Body of pancreas (tissue), 4 donors: ENCODE measurements at regions not wholly inside any gene's neighbourhood (a gene's known extent, or its start where the extent isn't known, plus 50 kb on each side); places are given as distances from the start of the nearest gene placed in this dataset.

Experiments used
- ATAC-seq: fragments of 150-250 bp; one replicate; pipeline ENCODE4 v1.9.1; 2016
- DNase-seq, 4 donors: peaks; one replicate each; pipeline ENCODE4 v3.0.0-alpha.2; 2019
- H3K27ac ChIP-seq, 4 donors: fragments of 200-600 bp; sonication (generic); 1 replicate in 3 of 4; 2 replicates in 1 of 4; pipeline versions ENCODE4 v1.5.1 to v1.6.1; 2016 to 2019; ENCODE audit warnings: mild to moderate bottlenecking in 1 of 4, mixed read lengths in 1 of 4, moderate library complexity in 1 of 4
- H3K27me3 ChIP-seq, 2 donors: fragments of 200-600 bp; sonication (generic); one replicate each; pipeline ENCODE4 v1.6.0; 2016; ENCODE audit warnings: mild to moderate bottlenecking in 1 of 2
- H3K36me3 ChIP-seq, 2 donors: fragments of 200-600 bp; sonication (generic); replicated peaks in 1 of 2; 2 replicates each; pipeline ENCODE4 v1.5.1; 2016; ENCODE audit warnings: low read depth in 2 of 2; ENCODE audit not compliant: insufficient read depth in 1 of 2
- H3K4me1 ChIP-seq: fragments of 200-600 bp; sonication (generic); one replicate; pipeline ENCODE4 v1.6.0; 2016
- H3K4me3 ChIP-seq, 2 donors: fragments of 200-600 bp; sonication (generic); 1 replicate in 1 of 2; 2 replicates in 1 of 2; pipeline ENCODE4 v1.5.1; 2016 to 2019
- H3K9me3 ChIP-seq, 3 donors: fragments of 200-600 bp; sonication (generic); 1 replicate in 2 of 3; 2 replicates in 1 of 3; pipeline ENCODE4 v1.5.1; 2016
- POLR2A ChIP-seq, 3 donors: fragments of 450-650 bp; IDR thresholded peaks; one replicate each; pipeline ENCODE4 v1.6.1; 2016; ENCODE audit warnings: antibody characterized with exemption in 3 of 3, mild to moderate bottlenecking in 2 of 3
- WGBS, 2 donors: methylation state at CpG; one replicate each; pipeline ENCODE4 v1.1.5; 2017; 5-methylcytosine and 5-hydroxymethylcytosine counted together
- intact Hi-C: fragments of 100-400 bp; cut with DNase I; formaldehyde crosslinking; loops from one replicate; pipeline ENCODE4 v1.15.1; 2023
- TF ChIP-seq, protein P1 (sequence below), 7 experiments: fragments of 450-650 bp in 4 of 7; fragments of 200-600 bp in 3 of 7; sonication (generic) in 3 of 7; IDR thresholded peaks; one replicate each; pipeline ENCODE4 v1.5.1; 2016 to 2019; ENCODE audit warnings: antibody characterized with exemption in 7 of 7

- DNase-seq, result no peak
- H3K27me3 ChIP-seq, result no peaks in the 10 kb centered on the region
- no peaks in the 10 kb centered on the region for H3K36me3 ChIP-seq
- H3K4me1 ChIP-seq, result peaks cover 12% of the 10 kb centered on the region
- H3K27ac ChIP-seq, result no peak overlapping the region
- 58 to 64% methylated on average over 6 of the region's 6 CpGs for WGBS, 2 donors
- no peak for ATAC-seq
- H3K9me3 ChIP-seq, result no peaks in the 10 kb centered on the region
- intact Hi-C loops, result no loop called here
- TF ChIP-seq, protein P1, sequence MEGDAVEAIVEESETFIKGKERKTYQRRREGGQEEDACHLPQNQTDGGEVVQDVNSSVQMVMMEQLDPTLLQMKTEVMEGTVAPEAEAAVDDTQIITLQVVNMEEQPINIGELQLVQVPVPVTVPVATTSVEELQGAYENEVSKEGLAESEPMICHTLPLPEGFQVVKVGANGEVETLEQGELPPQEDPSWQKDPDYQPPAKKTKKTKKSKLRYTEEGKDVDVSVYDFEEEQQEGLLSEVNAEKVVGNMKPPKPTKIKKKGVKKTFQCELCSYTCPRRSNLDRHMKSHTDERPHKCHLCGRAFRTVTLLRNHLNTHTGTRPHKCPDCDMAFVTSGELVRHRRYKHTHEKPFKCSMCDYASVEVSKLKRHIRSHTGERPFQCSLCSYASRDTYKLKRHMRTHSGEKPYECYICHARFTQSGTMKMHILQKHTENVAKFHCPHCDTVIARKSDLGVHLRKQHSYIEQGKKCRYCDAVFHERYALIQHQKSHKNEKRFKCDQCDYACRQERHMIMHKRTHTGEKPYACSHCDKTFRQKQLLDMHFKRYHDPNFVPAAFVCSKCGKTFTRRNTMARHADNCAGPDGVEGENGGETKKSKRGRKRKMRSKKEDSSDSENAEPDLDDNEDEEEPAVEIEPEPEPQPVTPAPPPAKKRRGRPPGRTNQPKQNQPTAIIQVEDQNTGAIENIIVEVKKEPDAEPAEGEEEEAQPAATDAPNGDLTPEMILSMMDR (IDR thresholded peaks at IDR 0.05), result no peak
- TF ChIP-seq POLR2A (IDR thresholded peaks at IDR 0.05), result no peak
- H3K4me3 ChIP-seq, result no peak overlapping the region
These were observed 61.9 kb upstream of the VASH1 start for GRCh38 chr14:76699209-76699938.

DNA sequence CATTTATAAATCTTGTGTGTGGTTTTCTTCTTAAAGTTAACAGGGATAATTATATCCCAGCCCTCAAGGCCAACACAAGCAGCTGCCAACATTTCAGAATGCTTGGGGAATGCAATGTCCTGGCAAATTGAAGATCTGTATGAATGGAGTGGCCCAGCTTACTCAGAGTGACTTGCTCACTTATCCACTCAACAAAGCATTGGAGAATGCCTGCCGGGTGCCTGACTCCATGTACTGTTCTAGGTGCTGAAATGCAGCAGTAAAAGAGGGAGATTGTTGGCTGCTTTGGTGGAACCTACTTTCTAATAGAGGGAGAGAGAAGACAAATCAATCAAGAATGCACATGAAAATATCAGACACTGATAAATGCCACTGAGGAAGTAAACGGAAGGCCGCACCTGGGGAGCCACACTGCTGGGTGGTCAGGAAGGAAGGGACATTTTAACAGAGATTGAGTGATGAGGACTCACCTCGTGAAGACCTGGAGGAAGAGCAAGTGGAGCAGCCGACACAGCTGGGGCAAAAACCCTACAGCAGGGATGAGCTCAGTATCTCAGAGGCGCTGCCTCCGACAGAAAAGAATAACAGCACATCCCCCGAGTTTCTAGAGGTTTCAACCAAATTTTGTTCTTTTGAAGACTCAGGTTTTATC is 61.2 kb upstream of the VASH1 start:
- Histone ChIP-seq H3K4me1 (peaks cover 12% of the 10 kb centered on the region), H3K27ac (no peak overlapping the region), H3K9me3 (no peaks in the 10 kb centered on the region), H3K27me3 (no peaks in the 10 kb centered on the region), H3K36me3 (no peaks in the 10 kb centered on the region), H3K4me3 (no peak overlapping the region)
- DNase-seq (no peak), ATAC-seq (no peak)
- intact Hi-C loops, result loop anchor here (10.0 kb wide), 1 partner anchor 105 kb away; no protein-coding TSS in a partner anchor
- 75 to 80% methylated on average over 8 of the region's 8 CpGs for WGBS, 2 donors
- TF ChIP-seq, protein P1 (IDR thresholded peaks at IDR 0.05), result no peak
- no peak for TF ChIP-seq POLR2A (IDR thresholded peaks at IDR 0.05)

- no peaks in the 10 kb centered on the region for H3K9me3 ChIP-seq
- ATAC-seq (no peak), DNase-seq (no peak)
- WGBS, 2 donors, result 83 to 90% methylated on average over 3 of the region's 3 CpGs
- H3K4me1 ChIP-seq, result peaks cover 12% of the 10 kb centered on the region
- no peak overlapping the region for H3K4me3 ChIP-seq
- H3K27me3 ChIP-seq, result no peaks in the 10 kb centered on the region
- TF ChIP-seq POLR2A (IDR thresholded peaks at IDR 0.05), result no peak
- TF ChIP-seq, protein P1 (IDR thresholded peaks at IDR 0.05), result no peak
- no peak overlapping the region for H3K27ac ChIP-seq
- intact Hi-C loops, result loop anchor here (10.0 kb wide), 1 partner anchor 103 kb away; no protein-coding TSS in a partner anchor
- no peaks in the 10 kb centered on the region for H3K36me3 ChIP-seq
These were observed 59.8 kb upstream of the VASH1 start for GRCh38 chr14:76701436-76701835.

- Histone ChIP-seq H3K36me3 (no peaks in the 10 kb centered on the region), H3K27me3 (no peaks in the 10 kb centered on the region), H3K27ac (no peak overlapping the region), H3K4me3 (no peak overlapping the region), H3K9me3 (no peaks in the 10 kb centered on the region), H3K4me1 (peaks cover 12% of the 10 kb centered on the region)
- intact Hi-C loops, result loop anchor here (10.0 kb wide), 1 partner anchor 103 kb away; no protein-coding TSS in a partner anchor
- DNase-seq (no peak), ATAC-seq (no peak)
- 66 to 94% methylated on average over 3 of the region's 3 CpGs for WGBS, 2 donors
- no peak for TF ChIP-seq POLR2A (IDR thresholded peaks at IDR 0.05)
- TF ChIP-seq, protein P1 (IDR thresholded peaks at IDR 0.05), result no peak
These were observed 59.3 kb upstream of the VASH1 start for GRCh38 chr14:76701981-76702380.
